Spleen (tissue), 7 donors: ENCODE measurements at regions not wholly inside any gene's neighbourhood (a gene's known extent, or its start where the extent isn't known, plus 50 kb on each side); places are given as distances from the start of the nearest gene placed in this dataset.

Experiments used
- POLR2A ChIP-seq, 3 donors: fragments of 450-650 bp; IDR thresholded peaks; one replicate each; pipeline ENCODE4 v1.5.1; 2017; ENCODE audit warnings: antibody characterized with exemption in 3 of 3, mild to moderate bottlenecking in 1 of 3
- POLR2AphosphoS5 ChIP-seq, 3 donors: sonication (generic); formaldehyde crosslinking; IDR thresholded peaks; one replicate each; pipeline ENCODE4 v1.5.1; 2017; ENCODE audit warnings: antibody characterized with exemption in 3 of 3
- TF ChIP-seq, protein P1 (sequence below), 11 experiments: fragments of 200-600 bp in 7 of 11; fragments of 450-650 bp in 4 of 11; sonication (generic) in 4 of 11; IDR thresholded peaks in 8 of 11; conservative IDR thresholded peaks in 3 of 11; 1 replicate in 7 of 11; 2 replicates in 4 of 11; pipeline versions ENCODE4 v1.4.0 to v1.8.0; 2016 to 2021; ENCODE audit warnings: antibody characterized with exemption in 11 of 11, inconsistent platforms in 4 of 11, mild to moderate bottlenecking in 1 of 11
- donor health status: DM: no; HTN: no; CAD: no; lungs with moderate emphysema.
- donor health status: DM: no; HTN: no; CAD: no.
- donor health status: DM: no; HTN: no; CAD: no.

DNA sequence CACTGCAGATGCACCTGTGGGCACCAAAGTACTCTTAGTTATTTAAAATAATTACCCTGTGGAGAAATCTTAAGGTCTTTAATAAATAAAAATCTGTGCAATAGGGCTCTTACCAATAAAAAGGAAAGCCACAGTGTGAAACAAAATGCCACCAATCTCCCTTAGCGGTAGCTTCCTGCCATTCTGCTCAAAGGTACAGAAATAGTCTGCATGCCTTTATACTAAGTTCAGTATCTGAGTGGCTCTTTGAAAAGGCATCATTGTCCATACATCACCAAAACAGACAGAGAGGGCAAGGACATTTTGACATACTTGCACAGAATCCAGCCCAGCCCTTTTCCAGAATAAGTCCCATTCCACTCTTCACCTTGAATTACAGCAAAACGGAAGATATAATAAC is 161.0 kb downstream of the KLF12 start:
- TF ChIP-seq POLR2A (IDR thresholded peaks at IDR 0.05) (no peak), POLR2AphosphoS5 (IDR thresholded peaks at IDR 0.05) (no peak)
- TF ChIP-seq, protein P1, sequence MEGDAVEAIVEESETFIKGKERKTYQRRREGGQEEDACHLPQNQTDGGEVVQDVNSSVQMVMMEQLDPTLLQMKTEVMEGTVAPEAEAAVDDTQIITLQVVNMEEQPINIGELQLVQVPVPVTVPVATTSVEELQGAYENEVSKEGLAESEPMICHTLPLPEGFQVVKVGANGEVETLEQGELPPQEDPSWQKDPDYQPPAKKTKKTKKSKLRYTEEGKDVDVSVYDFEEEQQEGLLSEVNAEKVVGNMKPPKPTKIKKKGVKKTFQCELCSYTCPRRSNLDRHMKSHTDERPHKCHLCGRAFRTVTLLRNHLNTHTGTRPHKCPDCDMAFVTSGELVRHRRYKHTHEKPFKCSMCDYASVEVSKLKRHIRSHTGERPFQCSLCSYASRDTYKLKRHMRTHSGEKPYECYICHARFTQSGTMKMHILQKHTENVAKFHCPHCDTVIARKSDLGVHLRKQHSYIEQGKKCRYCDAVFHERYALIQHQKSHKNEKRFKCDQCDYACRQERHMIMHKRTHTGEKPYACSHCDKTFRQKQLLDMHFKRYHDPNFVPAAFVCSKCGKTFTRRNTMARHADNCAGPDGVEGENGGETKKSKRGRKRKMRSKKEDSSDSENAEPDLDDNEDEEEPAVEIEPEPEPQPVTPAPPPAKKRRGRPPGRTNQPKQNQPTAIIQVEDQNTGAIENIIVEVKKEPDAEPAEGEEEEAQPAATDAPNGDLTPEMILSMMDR (IDR thresholded peaks at IDR 0.05 in 8 of 11, conservative IDR thresholded peaks at IDR 0.05 in 3 of 11): no peak
